GM21390 (cell line): ENCODE measurements at regions not wholly inside any gene's neighbourhood (a gene's known extent, or its start where the extent isn't known, plus 50 kb on each side); places are given as distances from the start of the nearest gene placed in this dataset.
"Not testable (repeated sequence)": the region's sequence is repeated elsewhere in the genome, so short reads cannot be mapped to it uniquely, and the experiment has no call there.

Experiments used
- ATAC-seq: cut with Tn5 transposase; IDR thresholded peaks from one replicate; pipeline ENCODE4 v1.9.1; 2021; ENCODE audit not compliant: unreplicated experiment

DNA sequence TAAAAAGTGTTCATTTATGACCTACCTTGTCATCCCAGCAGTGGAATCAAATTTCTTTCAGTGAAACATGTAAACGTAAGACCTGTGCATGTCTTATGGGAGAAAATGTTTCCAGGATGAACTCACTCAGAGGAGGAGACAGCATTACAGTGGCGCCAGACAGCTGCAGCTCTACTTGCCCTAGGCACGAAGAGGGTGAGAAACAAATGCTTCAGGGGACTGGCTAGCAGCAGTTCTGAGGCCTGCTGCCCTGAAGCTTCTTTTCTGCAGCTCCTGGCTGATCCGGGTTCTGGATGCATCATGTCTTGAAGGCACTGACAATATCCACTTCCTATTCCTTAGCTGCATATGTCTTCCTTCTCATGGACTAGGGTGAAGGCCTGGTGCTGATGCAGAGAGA, 120.2 kb downstream of the QRSL1 start:
- ATAC-seq = no peak

DNA sequence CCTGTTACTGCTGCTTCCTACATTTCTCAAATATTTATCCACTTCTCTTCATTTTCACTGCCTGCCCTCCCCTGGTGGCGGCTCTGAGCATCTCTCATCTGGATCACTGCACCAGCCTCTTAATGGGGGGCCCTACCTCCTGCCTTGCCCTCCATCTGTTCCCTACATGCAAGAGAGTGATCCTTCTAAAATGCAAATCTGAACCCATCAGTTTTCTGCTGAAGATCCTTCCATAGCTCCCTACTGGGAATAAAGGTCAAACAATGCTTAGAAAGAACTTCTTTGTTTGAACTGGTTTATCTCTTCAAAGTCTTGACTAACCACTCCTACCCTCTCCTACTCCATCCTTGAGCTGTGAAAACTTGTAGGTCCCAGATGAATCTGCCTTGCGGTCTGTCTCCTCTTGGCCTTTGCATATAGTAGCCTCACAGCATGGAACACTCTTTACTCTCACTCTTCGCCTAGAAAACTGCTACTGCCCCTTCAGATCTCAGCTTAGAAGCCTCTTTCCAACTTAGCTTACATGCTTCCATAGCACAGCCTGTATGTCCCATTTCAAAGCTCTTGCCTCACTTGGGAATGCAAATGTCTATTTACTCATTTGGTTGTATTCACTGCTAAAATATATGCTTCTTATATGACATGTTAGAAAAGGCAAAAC, 119.3 kb downstream of the QRSL1 start:
- no peak for ATAC-seq

DNA sequence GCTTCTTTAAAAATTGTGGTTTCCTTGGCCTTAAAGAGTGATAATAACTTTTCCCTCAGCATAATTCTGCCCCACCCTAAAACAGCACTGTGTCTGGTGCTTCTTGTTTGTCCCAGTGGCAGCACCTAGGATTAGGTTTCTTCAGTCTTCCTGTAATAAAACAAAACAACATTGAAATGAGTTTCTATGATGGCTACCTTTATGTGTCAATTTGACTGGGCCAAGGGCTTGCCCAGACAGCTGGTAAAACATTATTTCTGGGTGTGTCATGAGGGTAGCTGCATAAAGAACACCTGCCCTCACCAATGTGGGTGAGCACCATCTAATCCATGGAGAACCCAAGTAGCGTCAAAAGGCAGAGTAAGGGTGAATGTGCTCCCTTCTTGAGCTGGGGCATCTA, 117.8 kb downstream of the QRSL1 start:
- ATAC-seq = no peak

DNA sequence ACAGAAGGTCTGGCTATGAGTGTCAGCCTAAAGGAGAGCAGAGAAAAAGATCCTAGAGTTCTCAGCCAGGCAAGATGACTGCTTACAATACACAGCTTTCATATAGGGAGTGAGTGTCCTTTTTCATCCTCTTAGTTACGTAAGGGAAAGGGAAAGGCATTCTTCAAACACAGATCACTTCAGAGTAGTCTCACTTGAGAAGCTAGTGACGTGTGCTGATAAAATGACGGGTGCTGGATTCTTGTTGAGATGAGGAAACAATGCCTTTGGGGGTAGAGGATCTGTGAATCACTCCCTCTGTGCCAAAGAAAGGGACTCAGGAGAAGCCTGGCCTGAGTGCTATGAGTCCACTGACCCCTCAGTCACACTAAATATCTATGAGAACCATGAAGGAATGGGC, 117.3 kb downstream of the QRSL1 start:
- no peak for ATAC-seq

DNA sequence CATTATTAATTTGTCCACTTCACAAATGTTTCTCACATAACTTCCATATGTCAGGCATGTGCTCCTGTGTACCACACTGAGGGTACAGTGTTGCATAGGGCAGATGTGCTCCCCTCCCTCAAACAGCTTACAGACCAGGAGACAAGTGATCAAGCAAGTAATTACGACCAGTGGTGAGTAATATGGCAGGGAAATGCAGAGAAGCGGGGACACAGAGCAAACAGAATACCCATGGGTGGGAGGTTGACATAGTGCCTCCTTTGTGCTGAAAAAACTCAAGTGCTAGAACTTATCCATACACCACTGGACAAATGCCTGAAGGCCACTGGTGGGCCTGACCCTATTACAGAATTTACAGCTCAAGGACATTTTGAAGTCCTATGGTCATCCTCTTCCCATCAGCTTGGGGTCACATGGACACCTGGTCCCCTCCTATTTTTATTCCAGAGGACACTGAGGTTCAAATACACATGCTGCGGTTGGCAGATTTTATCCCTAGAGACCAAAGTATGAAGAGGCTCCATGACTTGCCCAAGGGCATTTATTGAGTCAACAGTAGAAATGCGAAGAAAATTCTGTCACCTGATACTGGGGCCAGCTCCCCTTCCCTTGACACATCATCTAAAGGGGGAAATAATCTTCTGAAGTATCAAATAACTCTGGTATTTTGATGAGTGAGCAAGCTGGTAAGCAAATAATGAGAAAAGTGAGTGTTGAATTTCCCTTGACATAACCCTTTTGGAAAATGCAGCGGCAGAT, 116.6 kb downstream of the QRSL1 start:
- no peak for ATAC-seq

DNA sequence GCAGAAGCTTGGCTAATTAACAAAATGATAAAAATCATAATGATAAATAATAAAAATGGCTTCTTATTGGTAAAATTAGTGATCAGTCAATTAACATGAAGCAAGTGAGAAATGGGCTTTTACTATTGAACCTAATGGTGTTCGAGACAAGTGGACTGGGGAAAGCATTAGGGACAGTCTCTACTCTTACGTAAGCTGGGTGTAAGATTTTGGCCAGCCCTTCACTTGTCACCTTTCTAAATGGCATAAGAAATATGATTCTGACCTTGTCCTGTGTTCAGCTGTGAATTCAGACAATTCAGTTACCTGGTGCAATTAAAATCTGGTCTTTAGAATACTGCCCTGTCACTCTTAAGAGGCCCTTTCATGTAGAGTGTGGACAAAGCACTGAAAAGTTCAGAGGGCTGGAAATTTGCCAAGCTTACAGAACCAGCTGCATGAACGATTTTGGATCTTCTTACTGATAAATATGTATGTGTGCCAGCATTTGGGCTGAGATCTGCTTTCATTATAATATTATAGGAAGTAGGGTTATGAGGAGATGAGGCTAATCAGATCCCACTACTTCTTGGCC, 115.9 kb downstream of the QRSL1 start:
- no peak for ATAC-seq

DNA sequence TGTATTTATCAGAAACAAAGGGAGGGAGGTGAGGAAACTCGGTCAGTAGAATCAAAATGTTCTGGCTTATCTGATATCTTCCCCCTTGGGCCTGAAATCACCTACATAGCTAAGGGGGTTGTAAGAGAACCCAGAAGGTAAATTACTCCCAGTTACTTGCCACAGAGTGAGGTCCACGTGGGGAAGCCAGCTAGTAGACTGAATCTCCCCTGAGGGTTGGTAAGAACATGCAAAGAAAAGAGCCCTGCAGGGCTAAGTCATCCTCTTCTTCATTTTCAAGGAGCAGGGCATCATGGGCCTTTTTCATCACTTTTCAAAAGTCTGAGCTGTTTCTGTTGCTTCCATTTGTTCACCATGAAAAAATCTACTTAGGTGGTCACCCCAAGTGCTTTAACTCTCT, 115.4 kb downstream of the QRSL1 start:
- ATAC-seq = no peak

DNA sequence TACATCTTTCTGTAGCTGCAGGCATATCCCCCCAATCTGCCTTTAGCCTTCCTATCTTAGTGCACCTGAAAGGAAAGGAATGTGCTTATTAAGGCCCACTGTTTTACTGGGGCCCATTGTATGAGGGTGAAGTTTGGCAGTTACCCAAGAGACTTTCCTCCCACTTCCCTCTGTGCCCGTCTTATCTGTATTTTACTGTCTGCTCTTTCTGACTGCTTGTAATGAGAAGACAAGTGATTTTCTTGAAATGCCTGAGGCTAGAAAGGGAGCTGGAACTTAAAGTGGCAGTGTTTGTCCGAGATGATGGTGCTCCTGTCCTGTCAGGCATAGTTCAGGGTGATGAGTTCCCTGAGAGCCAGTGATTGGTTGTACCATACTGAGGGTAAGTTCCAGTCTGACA, 114.7 kb downstream of the QRSL1 start:
- not testable (repeated sequence) for ATAC-seq

DNA sequence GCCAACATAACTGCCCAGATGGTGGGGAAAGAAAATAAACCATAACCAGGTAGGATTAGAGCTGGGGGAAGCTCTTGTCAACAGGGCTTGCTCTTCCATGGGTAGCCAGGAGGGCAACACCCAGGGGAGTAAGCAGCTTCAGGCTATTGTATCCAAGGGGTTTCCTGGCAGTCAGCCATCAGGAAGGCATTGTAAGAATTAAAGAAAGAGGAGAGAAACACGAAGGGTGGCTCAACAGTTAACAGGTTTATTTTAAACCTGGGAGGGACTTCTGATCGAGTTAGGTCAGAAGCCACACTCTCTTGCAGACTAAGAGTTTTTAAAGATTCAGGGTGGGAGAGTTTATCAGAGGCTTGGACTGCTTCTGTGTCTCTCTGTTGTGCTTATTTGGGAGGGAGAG, 114.2 kb downstream of the QRSL1 start:
- ATAC-seq = no peak

DNA sequence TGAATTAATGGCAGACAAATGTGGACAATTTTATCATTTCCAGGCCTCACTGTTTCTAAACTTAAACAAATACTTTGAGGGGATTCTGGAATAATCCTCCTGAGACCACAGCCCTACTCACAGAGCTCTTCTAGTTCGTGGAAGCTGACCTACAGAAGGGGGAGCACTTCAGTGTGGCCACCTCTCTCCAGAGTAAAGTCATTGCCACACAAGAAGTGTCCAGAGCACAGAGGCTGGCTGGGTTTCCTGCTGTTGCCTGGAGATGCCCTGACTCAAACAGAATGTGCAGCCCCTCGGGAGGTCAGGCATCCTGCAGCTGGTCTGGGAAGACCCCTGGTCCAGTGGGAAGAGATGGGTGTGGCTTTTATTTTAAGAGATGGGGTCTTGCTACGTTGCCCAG, 110.9 kb downstream of the QRSL1 start:
- ATAC-seq = no peak

DNA sequence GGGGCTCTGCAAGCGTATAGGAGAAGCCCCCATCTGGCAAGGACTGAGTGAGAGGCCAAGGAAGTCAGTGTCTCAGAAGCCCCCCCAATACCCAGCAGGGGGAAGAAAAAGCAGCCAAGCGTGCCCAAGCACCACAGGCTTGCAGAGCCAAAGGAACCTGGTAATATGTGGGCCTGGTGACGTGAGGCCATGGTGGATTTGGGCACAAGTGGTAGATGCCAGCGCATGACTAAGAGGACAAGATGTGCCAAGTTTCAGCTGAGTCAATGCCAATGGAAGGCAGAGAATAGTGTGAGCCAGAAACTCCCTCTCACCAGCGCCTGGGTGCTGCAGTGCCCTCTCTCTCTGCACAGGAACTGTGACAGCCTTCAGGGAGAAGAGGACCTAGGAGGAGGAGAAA, 110.0 kb downstream of the QRSL1 start:
- no peak for ATAC-seq

DNA sequence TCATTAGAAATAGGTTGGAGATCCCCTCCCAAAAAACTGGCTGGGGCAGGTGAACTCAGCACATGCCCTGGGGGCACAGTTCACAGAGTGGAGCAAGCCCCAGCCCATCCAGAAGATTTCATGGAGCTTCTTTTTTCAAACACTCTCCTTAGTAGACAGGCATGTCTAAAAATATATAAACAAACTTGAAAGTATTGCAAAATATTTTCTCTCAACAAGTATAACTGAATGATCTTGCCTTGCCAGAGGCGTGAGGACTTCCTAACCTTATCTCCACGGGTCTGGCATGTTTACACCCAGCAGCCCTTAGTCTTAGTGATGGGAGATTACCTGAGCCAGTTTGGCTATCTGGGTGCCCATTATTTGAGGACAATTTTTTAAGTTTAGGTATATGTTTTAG, 107.1 kb downstream of the QRSL1 start:
- ATAC-seq = no peak

DNA sequence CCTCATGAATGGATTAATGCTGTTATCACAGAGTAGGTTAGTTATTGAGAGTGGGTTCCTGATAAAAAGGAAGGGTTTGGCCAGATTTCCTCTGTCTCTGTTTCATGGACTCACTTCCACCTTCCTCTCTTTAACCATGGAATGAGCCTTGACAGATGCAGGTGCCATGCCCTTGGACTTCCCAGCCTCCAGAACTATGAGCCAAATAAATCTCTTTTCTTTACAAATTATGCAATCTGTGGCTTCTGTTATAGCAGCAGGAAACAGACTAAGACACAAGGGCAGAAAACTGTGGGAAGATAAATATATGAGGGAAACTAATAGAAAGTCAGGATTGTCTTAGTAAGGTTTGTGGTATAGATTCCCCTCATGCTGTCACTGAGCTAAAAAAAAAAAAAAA, 106.5 kb downstream of the QRSL1 start:
- ATAC-seq = no peak

DNA sequence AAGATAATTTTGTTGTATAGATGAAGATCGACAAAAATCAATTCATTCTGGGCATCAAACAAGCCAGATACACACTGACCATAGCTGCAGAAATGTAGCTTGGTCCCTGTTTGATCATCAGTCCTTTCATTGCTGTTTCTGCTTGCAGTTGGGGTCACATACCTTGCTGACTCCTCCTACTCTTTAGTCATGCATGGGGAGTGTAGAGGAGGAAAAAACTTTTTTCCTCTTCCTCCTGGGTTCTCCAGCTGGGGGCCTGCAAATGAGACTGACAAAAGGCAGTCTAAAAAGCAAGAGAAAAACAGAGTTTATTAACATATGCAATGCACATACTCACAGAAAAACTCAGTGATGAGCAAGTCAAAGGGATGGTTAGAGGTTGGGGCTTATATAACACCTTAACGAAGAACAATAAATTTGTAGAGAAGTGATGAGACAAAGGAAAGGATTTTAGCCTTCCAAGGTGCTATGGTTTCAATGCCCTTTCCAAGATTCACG, 105.8 kb downstream of the QRSL1 start:
- no peak for ATAC-seq

DNA sequence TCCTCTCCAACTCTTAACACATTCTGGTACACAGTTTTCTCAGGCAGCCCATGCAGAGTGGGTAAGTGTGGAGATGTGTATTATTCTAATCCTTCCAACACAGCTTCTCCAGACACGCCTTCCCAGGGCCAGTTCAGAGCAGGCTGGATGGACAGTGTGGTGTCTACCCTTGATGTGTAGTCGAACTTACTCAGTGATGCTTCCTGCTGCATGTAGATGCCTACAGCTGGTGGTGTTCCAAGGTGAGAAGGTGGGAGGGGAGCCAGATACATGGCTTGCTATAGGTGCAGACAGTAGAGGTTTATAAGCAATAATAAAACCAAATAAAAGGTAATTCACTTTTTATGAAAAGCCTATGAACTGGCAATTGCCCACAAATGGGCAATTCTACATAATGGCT, 104.0 kb downstream of the QRSL1 start:
- ATAC-seq = no peak

DNA sequence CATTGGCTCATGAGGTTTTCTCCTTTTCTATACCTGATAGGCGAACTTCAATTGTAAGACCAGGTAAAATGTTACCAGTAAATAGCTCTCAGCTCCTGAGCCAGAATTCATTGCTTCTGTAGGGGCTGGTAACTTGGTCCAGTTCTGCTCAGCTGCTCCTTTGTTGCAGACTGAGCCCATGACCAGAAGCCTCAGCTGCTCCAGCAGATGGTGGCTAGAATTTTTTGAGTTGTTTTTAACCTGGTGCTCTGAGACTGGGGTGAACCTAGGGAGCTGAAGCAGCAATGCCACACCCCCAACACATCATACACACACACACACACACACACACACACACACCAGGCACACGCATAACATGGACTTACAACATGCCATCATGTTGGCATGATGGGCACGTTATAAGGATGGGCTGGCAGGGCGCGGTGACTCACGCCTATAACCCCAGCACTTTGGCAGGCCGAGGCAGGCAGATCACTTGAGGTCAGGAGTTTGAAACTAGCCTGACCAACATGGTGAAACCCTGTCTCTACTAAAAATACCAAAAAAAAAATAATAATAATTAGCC, 103.1 kb downstream of the QRSL1 start:
- no peak for ATAC-seq

DNA sequence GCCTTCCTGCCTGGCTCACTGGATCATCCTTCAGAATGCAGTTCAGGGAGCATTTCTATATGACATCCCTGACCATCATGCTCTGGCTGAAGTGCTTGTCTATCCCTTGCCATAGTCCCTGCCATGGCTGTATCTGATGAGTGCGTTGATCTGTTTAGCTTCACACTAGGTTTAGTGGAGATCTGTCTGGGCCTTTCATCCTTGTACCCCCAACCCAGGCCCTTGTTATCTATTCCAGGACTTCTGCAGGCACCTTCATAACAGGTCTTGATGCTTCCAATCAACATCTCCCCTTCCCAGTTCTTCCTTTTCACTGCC, 102.4 kb downstream of the QRSL1 start:
- no peak for ATAC-seq

DNA sequence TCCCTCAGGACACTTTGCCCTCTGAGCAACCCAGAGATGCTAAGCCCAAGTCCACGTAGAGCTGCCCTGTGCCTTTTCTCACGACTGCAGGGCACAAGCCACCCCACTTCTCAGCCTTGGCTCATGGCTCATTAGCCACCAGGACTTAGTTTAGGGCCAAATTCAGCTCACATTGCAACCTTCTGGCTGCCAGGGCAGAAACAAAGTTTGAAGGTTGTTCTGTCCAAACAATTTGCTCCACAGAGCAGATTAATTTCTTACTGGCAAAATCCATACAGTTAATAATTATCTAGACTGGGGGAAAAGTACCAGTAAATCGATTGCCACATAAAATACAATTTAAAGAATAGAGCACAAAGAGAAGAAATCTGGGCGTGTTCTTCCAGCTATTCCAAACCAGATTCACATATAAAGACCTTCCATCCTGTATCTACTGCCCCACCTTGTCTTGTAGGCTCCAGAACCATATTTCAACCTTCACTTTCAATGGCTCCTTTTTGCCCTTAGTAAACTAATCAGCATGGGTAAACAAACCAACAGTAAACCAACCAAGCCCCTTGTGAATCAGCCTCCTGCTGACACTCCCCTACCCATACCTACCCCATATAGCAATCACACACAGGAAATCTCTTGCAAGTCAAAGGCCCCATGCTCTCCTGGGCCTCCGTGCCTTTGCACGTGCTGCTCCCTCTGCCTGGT, 101.9 kb downstream of the QRSL1 start:
- ATAC-seq = no peak

DNA sequence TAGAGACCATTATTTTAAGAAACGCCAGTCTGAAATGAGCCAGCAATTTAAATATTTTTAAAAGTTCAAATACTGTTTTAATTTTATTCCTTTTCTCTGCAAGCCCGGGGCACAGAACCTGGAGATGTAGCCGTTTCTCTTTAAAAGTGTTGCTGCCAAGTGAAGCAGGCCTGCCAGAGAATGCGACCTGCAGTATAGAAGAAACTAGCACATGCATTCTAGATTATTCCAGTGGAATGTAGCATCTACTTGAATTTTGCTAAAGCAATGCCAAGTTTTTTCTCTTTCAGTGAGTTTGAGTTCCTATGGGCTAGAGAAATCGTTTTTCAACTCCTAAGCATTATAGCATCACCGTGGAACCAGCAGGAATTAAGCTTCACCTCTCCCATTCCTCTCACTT, 101.3 kb downstream of the QRSL1 start:
- ATAC-seq = no peak

DNA sequence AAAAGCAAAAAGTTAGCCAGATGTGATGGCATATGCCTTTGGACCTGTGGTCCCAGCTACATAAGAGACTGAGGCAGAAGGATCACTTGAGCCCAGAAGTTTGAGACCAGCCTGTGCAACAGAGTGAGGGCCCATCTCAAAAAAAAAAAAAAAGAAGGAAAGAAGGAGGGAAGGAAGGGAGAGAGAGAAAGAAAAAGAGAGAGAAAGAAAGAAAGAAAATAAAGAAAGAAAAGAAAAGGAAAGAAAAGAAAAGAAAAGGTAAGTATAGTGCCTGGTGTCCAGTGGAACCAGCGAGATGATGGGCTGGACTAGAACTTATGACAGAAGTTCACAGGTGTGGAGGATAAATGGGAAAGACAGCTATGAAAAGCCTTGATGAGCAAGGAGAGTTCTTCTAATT, 100.9 kb downstream of the QRSL1 start:
- no peak for ATAC-seq

DNA sequence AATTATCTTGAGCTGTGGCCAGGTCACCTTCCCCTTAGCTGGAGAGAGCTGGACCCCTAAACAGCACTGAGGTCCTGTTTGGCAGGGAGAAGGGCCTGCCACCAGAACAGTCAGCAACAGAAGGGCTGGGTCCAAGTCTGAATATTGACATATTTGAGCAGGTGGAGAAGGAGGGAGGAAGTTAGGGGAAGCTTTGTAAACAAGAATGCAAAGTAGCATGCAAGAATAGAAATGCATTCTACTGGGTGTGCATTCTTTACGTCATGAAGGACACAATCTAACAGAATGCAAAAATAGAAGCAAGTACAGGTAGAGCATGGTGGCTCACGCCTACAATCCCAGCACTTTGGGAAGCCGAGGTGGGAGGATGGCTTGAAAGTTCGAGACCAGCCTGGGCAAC, 100.5 kb downstream of the QRSL1 start:
- no peak for ATAC-seq
